NCI-H1436 treated with DMSO at 0.1 percent for 48 hours (cell line): ENCODE measurements at regions not wholly inside any gene's neighbourhood (a gene's known extent, or its start where the extent isn't known, plus 50 kb on each side); places are given as distances from the start of the nearest gene placed in this dataset.

ENCODE experiments used
- DNase-seq: peaks from one replicate; lab custom pipeline; 2025; lab: John Stamatoyannopoulos, UW

GRCh38 chr3:66692042-66692765 lies 191.4 kb upstream of the LRIG1 start:
- no peak for DNase-seq

GRCh38 chr3:66692766-66693150 lies 191.9 kb upstream of the LRIG1 start:
- DNase-seq, result no peak

- no peak for DNase-seq
Observed at GRCh38 chr3:66693461-66694031, 192.7 kb upstream of the LRIG1 start.

- DNase-seq, result no peak
Observed at GRCh38 chr3:66702126-66702525, 201.3 kb upstream of the LRIG1 start.

- DNase-seq, result no peak
Observed at GRCh38 chr3:66703501-66703900, 202.7 kb upstream of the LRIG1 start.

GRCh38 chr3:66705076-66705475 lies 204.3 kb upstream of the LRIG1 start:
- DNase-seq, result no peak

GRCh38 chr3:66706890-66707289 lies 206.1 kb upstream of the LRIG1 start:
- DNase-seq, result no peak

- no peak for DNase-seq
Observed at GRCh38 chr3:66709532-66709931, 208.7 kb upstream of the LRIG1 start.

- no peak for DNase-seq
Observed at GRCh38 chr3:66712210-66712609, 211.4 kb upstream of the LRIG1 start.

GRCh38 chr3:66713921-66714320 lies 213.1 kb upstream of the LRIG1 start:
- DNase-seq, result no peak

- DNase-seq, result no peak
Observed at GRCh38 chr3:66715806-66716205, 215.0 kb upstream of the LRIG1 start.

GRCh38 chr3:66717806-66718205 lies 217.0 kb upstream of the LRIG1 start:
- DNase-seq, result no peak

GRCh38 chr3:66719796-66720356 lies 219.1 kb upstream of the LRIG1 start:
- DNase-seq, result no peak

- DNase-seq, result no peak
Observed at GRCh38 chr3:66720508-66720907, 219.7 kb upstream of the LRIG1 start.

- DNase-seq, result no peak
Observed at GRCh38 chr3:66722675-66723074, 221.9 kb upstream of the LRIG1 start.

- DNase-seq, result no peak
Observed at GRCh38 chr3:66723231-66723630, 222.4 kb upstream of the LRIG1 start.

GRCh38 chr3:66729687-66730393 lies 229.0 kb upstream of the LRIG1 start:
- DNase-seq, result no peak

GRCh38 chr3:66738625-66739365 lies 238.0 kb upstream of the LRIG1 start:
- no peak for DNase-seq

- DNase-seq, result no peak
Observed at GRCh38 chr3:66740260-66740659, 239.4 kb upstream of the LRIG1 start.

GRCh38 chr3:66744521-66744920 lies 243.7 kb upstream of the LRIG1 start:
- no peak for DNase-seq

GRCh38 chr3:66744986-66745385 lies 244.2 kb upstream of the LRIG1 start:
- DNase-seq, result no peak

GRCh38 chr3:66747261-66747660 lies 246.4 kb upstream of the LRIG1 start:
- DNase-seq, result no peak
